ENCODE measurements at regions not wholly inside any gene's neighbourhood (a gene's known extent, or its start where the extent isn't known, plus 50 kb on each side); places are given as distances from the start of the nearest gene placed in this dataset.
"Not testable (repeated sequence)": the region's sequence is repeated elsewhere in the genome, so short reads cannot be mapped to it uniquely, and the experiment has no call there.

GRCh38 chr4:159868936-159869335 is 766.1 kb downstream of the RAPGEF2 start:
- TF ChIP-seq CTCF (IDR thresholded peaks at IDR 0.05 in 2 of 3, conservative IDR thresholded peaks at IDR 0.05 in 1 of 3; ENCODE audit: borderline replicate concordance in 1 of 3, insufficient read depth in 1 of 3, low read depth in 2 of 3, low read length in 2 of 3); EGR1 (IDR thresholded peaks at IDR 0.05; ENCODE audit: low read depth); YY1 (IDR thresholded peaks at IDR 0.05; ENCODE audit: extremely low read depth, insufficient replicate concordance, low read depth, low read length); MAX (IDR thresholded peaks at IDR 0.05); EZH2 (IDR thresholded peaks at IDR 0.05): not testable (repeated sequence)

Measured in HCT116 (cell line).